ENCODE measurements at regions not wholly inside any gene's neighbourhood (a gene's known extent, or its start where the extent isn't known, plus 50 kb on each side); places are given as distances from the start of the nearest gene placed in this dataset.
"Not testable (repeated sequence)": the region's sequence is repeated elsewhere in the genome, so short reads cannot be mapped to it uniquely, and the experiment has no call there.

GRCh38 chr6:48990739-48991138 lies 472.3 kb downstream of the MMUT start:
- ChIA-PET POLR2A (no interaction called here), CTCF (interaction anchor here (0.6 kb wide), 1 partner anchor 11 kb away, joined by 3 read pairs; no protein-coding TSS in a partner anchor)
- H3K4me3 ChIP-seq (ENCODE audit: low read depth, low read length), result no peak overlapping the region
- DNase-seq (ENCODE audit: low read depth), result no peak
- no peak for TF ChIP-seq CTCF (IDR thresholded peaks at IDR 0.05; ENCODE audit: insufficient read depth, low read depth, low read length)
- H3K36me3 ChIP-seq (ENCODE audit: control insufficient read depth, insufficient read depth, low read length), result no peaks in the 10 kb centered on the region
- H3K27me3 ChIP-seq (ENCODE audit: control insufficient read depth, insufficient read depth, low read length), result no peaks in the 10 kb centered on the region

- ChIA-PET POLR2A (no interaction called here), CTCF (no interaction called here)
- TF ChIP-seq CTCF (IDR thresholded peaks at IDR 0.05; ENCODE audit: insufficient read depth, low read depth, low read length), result no peak
- no peak overlapping the region for H3K4me3 ChIP-seq (ENCODE audit: low read depth, low read length)
- no peak for DNase-seq (ENCODE audit: low read depth)
- H3K27me3 ChIP-seq (ENCODE audit: control insufficient read depth, insufficient read depth, low read length), result no peaks in the 10 kb centered on the region
- H3K36me3 ChIP-seq (ENCODE audit: control insufficient read depth, insufficient read depth, low read length), result no peaks in the 10 kb centered on the region
These were observed 476.2 kb downstream of the MMUT start for GRCh38 chr6:48986845-48987244.

- CTCF ChIA-PET, result no interaction called here
- no peak overlapping the region for H3K4me3 ChIP-seq (ENCODE audit: low read depth, low read length)
- POLR2A ChIA-PET, result no interaction called here
- TF ChIP-seq CTCF (IDR thresholded peaks at IDR 0.05; ENCODE audit: insufficient read depth, low read depth, low read length), result no peak
- no peaks in the 10 kb centered on the region for H3K27me3 ChIP-seq (ENCODE audit: control insufficient read depth, insufficient read depth, low read length)
- DNase-seq (ENCODE audit: low read depth), result no peak
- no peaks in the 10 kb centered on the region for H3K36me3 ChIP-seq (ENCODE audit: control insufficient read depth, insufficient read depth, low read length)
These were observed 476.9 kb downstream of the MMUT start for GRCh38 chr6:48986105-48986504.

- CTCF ChIA-PET, result no interaction called here
- Histone ChIP-seq H3K36me3 (ENCODE audit: control insufficient read depth, insufficient read depth, low read length) (no peaks in the 10 kb centered on the region), H3K4me3 (ENCODE audit: low read depth, low read length) (no peak overlapping the region), H3K27me3 (ENCODE audit: control insufficient read depth, insufficient read depth, low read length) (no peaks in the 10 kb centered on the region)
- POLR2A ChIA-PET, result no interaction called here
- TF ChIP-seq CTCF (IDR thresholded peaks at IDR 0.05; ENCODE audit: insufficient read depth, low read depth, low read length), result no peak
- no peak for DNase-seq (ENCODE audit: low read depth)
These were observed 478.0 kb downstream of the MMUT start for GRCh38 chr6:48985025-48985424.

GRCh38 chr6:48983968-48984367 lies 479.1 kb downstream of the MMUT start:
- H3K36me3 ChIP-seq (ENCODE audit: control insufficient read depth, insufficient read depth, low read length); POLR2A ChIA-PET; H3K27me3 ChIP-seq (ENCODE audit: control insufficient read depth, insufficient read depth, low read length); DNase-seq (ENCODE audit: low read depth); CTCF ChIA-PET; H3K4me3 ChIP-seq (ENCODE audit: low read depth, low read length): not testable (repeated sequence)

- DNase-seq (ENCODE audit: low read depth), result no peak
- ChIA-PET CTCF (no interaction called here), POLR2A (no interaction called here)
- no peak overlapping the region for H3K4me3 ChIP-seq (ENCODE audit: low read depth, low read length)
- no peaks in the 10 kb centered on the region for H3K36me3 ChIP-seq (ENCODE audit: control insufficient read depth, insufficient read depth, low read length)
- H3K27me3 ChIP-seq (ENCODE audit: control insufficient read depth, insufficient read depth, low read length), result no peaks in the 10 kb centered on the region
- TF ChIP-seq CTCF (IDR thresholded peaks at IDR 0.05; ENCODE audit: insufficient read depth, low read depth, low read length), result no peak
These were observed 479.7 kb downstream of the MMUT start for GRCh38 chr6:48983377-48983776.

Data from BJ (cell line).